WERI-Rb-1 (cell line): ENCODE measurements at regions not wholly inside any gene's neighbourhood (a gene's known extent, or its start where the extent isn't known, plus 50 kb on each side); places are given as distances from the start of the nearest gene placed in this dataset.

Experiments used
- DNase-seq: peaks from one replicate; pipeline ENCODE4 v3.0.0-alpha.2; 2020
- H3K27ac ChIP-seq: fragments of 250-450 bp; sonication (Bioruptor Pico); 2 replicates; pipeline ENCODE4 v1.5.1; 2020; ENCODE audit warnings: mild to moderate bottlenecking, moderate library complexity
- H3K27me3 ChIP-seq: fragments of 250-450 bp; sonication (Bioruptor Pico); 2 replicates; pipeline ENCODE4 v1.5.1; 2021; ENCODE audit warnings: mild to moderate bottlenecking, low read depth, moderate library complexity; ENCODE audit not compliant: insufficient read depth, severe bottlenecking
- H3K36me3 ChIP-seq: fragments of 250-450 bp; sonication (Bioruptor Pico); 2 replicates; pipeline ENCODE4 v1.5.1; 2020; ENCODE audit warnings: mild to moderate bottlenecking, moderate library complexity
- H3K4me3 ChIP-seq: 2 replicates; pipeline ENCODE4 v1.5.1; 2011; ENCODE audit warnings: low read depth, mild to moderate bottlenecking, control low read depth, low read length
- H3K9me3 ChIP-seq: fragments of 250-450 bp; sonication (Bioruptor Pico); 2 replicates; pipeline ENCODE4 v1.5.1; 2021; ENCODE audit warnings: mild to moderate bottlenecking, moderate library complexity; ENCODE audit not compliant: severe bottlenecking
- CTCF ChIP-seq: IDR thresholded peaks from 2 replicates; pipeline ENCODE4 v1.5.1; 2011; ENCODE audit warnings: low read depth, mild to moderate bottlenecking, control low read depth, inconsistent platforms, low read length

- no peak for DNase-seq
- no peaks in the 10 kb centered on the region for H3K27me3 ChIP-seq
- H3K36me3 ChIP-seq = no peaks in the 10 kb centered on the region
- no peak overlapping the region for H3K4me3 ChIP-seq
- H3K27ac ChIP-seq = no peak overlapping the region
- peaks cover 2% of the 10 kb centered on the region for H3K9me3 ChIP-seq
- no peak for TF ChIP-seq CTCF
Observed at GRCh38 chr18:46322411-46322891, 218.3 kb downstream of the HAUS1 start.

GRCh38 chr18:46322941-46323340 is 218.8 kb downstream of the HAUS1 start:
- H3K36me3 ChIP-seq = no peaks in the 10 kb centered on the region
- H3K27me3 ChIP-seq = no peaks in the 10 kb centered on the region
- peaks cover 3% of the 10 kb centered on the region for H3K9me3 ChIP-seq
- no peak for TF ChIP-seq CTCF
- H3K27ac ChIP-seq = no peak overlapping the region
- no peak overlapping the region for H3K4me3 ChIP-seq
- no peak for DNase-seq

- Histone ChIP-seq H3K9me3 (peaks cover 3% of the 10 kb centered on the region), H3K27me3 (no peaks in the 10 kb centered on the region), H3K4me3 (no peak overlapping the region), H3K36me3 (no peaks in the 10 kb centered on the region), H3K27ac (peak overlapping the region; percentile 40; the same call in 1 of the 2 replicates)
- no peak for DNase-seq
- TF ChIP-seq CTCF = no peak
Observed at GRCh38 chr18:46324087-46324955, 220.1 kb downstream of the HAUS1 start.

GRCh38 chr18:46325895-46326294 is 221.7 kb downstream of the HAUS1 start:
- no peaks in the 10 kb centered on the region for H3K27me3 ChIP-seq
- peaks cover 3% of the 10 kb centered on the region for H3K9me3 ChIP-seq
- H3K4me3 ChIP-seq = no peak overlapping the region
- no peak for DNase-seq
- no peak for TF ChIP-seq CTCF
- H3K27ac ChIP-seq = no peak overlapping the region
- H3K36me3 ChIP-seq = no peaks in the 10 kb centered on the region

- Histone ChIP-seq H3K27ac (no peak overlapping the region), H3K4me3 (no peak overlapping the region), H3K9me3 (peaks cover 3% of the 10 kb centered on the region), H3K36me3 (0 out of 2 replicates have a peak, but pooled peaks cover 3% of the 10 kb centered on the region), H3K27me3 (no peaks in the 10 kb centered on the region)
- TF ChIP-seq CTCF = no peak
- no peak for DNase-seq
Observed at GRCh38 chr18:46329736-46330246, 225.6 kb downstream of the HAUS1 start.
